ENCODE measurements at regions not wholly inside any gene's neighbourhood (a gene's known extent, or its start where the extent isn't known, plus 50 kb on each side); places are given as distances from the start of the nearest gene placed in this dataset.
"Not testable (repeated sequence)": the region's sequence is repeated elsewhere in the genome, so short reads cannot be mapped to it uniquely, and the experiment has no call there.

DNA sequence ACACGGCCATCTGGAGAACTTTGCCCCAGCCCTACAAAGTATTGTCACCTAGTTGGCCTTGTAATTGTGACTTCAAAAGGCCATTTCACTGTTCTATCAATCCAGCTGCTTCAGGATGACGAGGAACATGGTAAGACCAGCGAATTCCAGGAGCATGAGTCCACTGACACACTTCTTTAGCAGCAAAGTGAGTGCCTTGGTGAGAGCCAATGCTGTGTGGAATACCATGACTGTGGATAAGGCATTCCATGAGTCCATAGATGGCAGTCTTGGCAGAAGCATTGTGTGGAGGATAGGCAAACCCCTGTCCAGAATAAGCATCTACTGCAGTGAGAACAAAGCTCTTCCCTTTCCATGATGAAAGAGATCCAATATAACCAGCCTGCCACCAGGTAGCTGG lies 1009.1 kb upstream of the USP15 start:
- Histone ChIP-seq H3K4me3 (ENCODE audit: low read length) (no peak overlapping the region), H3K27ac (ENCODE audit: low read length) (no peak overlapping the region), H3K36me3 (ENCODE audit: control insufficient read depth, insufficient read depth, low read length) (no peaks in the 10 kb centered on the region), H3K4me1 (ENCODE audit: control insufficient read depth, insufficient read depth, low read length) (no peaks in the 10 kb centered on the region), H3K9me3 (ENCODE audit: control insufficient read depth, low read depth, low read length) (no peaks in the 10 kb centered on the region), H3K27me3 (ENCODE audit: control insufficient read depth, insufficient read depth, low read length) (no peaks in the 10 kb centered on the region)
- no peak for DNase-seq
- WGBS (ENCODE audit: insufficient coverage, low lambda C conversion rate): no CpG with 5 or more reads among the region's 3 CpGs

DNA sequence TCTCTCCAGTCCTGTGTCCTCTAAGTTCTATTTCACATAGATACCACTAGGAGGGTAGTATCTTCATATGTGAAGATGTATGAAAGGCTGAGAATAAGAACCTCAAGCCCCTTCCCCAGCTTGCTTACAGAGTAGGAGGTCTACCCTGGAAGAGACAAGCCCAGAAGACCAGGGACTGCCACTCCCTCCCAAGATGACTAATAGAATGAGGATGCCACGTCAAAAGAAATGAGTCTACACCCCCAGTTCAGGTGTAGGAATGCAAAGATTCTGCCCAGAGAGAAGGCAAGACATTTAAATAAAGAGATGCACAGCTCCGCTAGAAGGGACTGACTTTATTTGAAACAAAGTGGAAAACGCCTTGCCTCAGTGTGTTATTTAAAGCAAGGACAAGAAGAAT lies 1006.0 kb upstream of the USP15 start:
- Histone ChIP-seq H3K4me1 (ENCODE audit: control insufficient read depth, insufficient read depth, low read length) (no peaks in the 10 kb centered on the region), H3K36me3 (ENCODE audit: control insufficient read depth, insufficient read depth, low read length) (no peaks in the 10 kb centered on the region), H3K27ac (ENCODE audit: low read length) (no peak overlapping the region), H3K9me3 (ENCODE audit: control insufficient read depth, low read depth, low read length) (no peaks in the 10 kb centered on the region), H3K27me3 (ENCODE audit: control insufficient read depth, insufficient read depth, low read length) (no peaks in the 10 kb centered on the region), H3K4me3 (ENCODE audit: low read length) (no peak overlapping the region)
- DNase-seq: no peak
- 100% methylated on average over 2 of the region's 3 CpGs for WGBS (ENCODE audit: insufficient coverage, low lambda C conversion rate)

DNA sequence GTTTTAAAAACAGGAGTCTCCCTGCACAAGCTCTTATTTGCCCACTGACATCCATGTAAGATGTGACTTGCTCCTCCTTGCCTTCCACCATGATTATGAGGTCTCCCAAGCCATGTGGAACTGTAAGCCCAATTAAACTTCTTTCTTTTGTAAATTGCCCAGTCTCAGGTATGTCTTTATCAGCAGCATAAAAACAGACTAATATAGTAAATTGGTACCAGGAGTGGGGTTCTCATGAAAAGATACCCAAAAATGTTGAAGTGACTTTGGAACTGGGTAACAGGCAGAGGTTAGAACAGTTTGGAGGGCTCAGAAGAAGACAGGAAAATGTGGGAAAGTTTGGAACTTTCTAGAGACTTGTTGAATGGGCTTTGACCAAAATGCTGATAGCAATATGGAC lies 995.9 kb upstream of the USP15 start:
- H3K4me1 ChIP-seq (ENCODE audit: control insufficient read depth, insufficient read depth, low read length); H3K27ac ChIP-seq (ENCODE audit: low read length); H3K27me3 ChIP-seq (ENCODE audit: control insufficient read depth, insufficient read depth, low read length); H3K36me3 ChIP-seq (ENCODE audit: control insufficient read depth, insufficient read depth, low read length); DNase-seq; H3K9me3 ChIP-seq (ENCODE audit: control insufficient read depth, low read depth, low read length); H3K4me3 ChIP-seq (ENCODE audit: low read length): not testable (repeated sequence)

DNA sequence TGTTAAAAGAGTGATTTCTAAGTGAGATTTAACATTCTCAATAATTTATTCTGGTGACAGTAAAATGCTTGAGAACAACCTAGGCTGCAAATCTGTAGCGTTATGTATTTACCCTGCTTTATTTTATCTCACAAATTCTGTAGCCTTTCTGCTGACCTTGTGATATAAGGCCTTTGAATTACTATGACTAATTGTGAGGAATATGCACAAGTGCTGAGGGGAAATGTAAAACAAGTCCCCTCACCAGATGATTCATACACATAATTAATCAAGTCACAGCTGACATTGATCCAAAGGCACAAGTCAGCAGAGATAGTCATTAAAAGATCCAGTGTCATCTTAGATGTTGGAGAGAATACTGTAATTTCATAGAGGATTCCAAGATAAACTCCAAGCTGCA lies 992.7 kb upstream of the USP15 start:
- Histone ChIP-seq H3K4me1 (ENCODE audit: control insufficient read depth, insufficient read depth, low read length) (no peaks in the 10 kb centered on the region), H3K4me3 (ENCODE audit: low read length) (no peak overlapping the region), H3K27me3 (ENCODE audit: control insufficient read depth, insufficient read depth, low read length) (no peaks in the 10 kb centered on the region), H3K27ac (ENCODE audit: low read length) (no peak overlapping the region), H3K9me3 (ENCODE audit: control insufficient read depth, low read depth, low read length) (no peaks in the 10 kb centered on the region), H3K36me3 (ENCODE audit: control insufficient read depth, insufficient read depth, low read length) (no peaks in the 10 kb centered on the region)
- no CpG with 5 or more reads among the region's 1 CpG for WGBS (ENCODE audit: insufficient coverage, low lambda C conversion rate)
- no peak for DNase-seq

DNA sequence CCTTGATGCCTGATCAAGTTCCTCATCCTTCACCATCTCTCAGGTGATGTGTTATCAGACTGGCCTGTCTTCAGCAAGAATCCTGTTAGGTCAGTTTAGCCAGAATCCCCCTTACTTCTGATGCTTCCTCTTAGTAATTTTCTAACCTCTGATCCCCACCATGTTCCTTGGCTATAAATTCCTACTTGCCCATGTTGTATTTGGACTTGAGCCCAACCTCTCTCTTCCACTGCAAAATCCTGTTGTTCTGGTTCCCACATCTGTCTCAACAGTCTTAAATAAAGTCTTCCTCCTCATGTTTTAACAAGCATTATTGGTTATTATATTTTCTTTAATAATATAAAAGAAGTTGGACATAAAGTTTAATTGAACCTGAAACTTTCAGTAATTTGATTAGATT lies 987.8 kb upstream of the USP15 start:
- H3K36me3 ChIP-seq (ENCODE audit: control insufficient read depth, insufficient read depth, low read length): no peaks in the 10 kb centered on the region
- no peaks in the 10 kb centered on the region for H3K9me3 ChIP-seq (ENCODE audit: control insufficient read depth, low read depth, low read length)

DNA sequence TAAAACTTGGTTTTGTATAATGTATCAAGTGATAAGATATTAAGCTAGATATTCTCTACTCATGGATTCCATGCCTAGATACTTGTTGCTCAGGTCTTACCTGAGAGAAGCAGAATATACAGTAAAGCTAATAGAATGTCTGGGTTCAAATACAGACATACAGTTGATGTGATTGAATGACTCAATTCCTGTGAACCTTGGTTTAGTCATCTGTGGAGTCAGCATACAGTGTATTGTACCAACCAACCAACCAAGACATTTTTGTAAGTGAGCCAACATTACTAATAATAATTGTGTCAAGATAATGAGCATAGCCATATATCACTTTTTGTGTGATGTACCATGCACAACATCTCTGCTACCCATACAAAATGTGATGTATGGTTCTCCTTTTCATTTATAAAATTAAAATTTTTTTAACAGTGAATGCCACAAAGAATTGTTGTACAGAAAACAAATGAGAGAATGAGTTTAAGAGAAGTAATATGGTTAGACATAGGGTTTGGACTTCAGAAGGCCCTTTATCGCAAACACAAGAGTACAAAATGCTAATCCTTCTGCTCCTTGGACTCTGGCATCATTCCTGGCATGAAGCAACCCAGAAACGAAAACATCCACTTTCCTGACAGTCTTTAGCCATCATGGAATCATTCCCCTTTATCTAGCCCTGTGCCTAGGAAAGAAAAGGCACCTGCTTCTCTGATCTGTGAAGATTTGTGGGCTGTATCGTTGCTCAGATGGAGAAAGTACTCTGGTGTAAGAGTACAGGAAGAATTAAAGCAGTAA lies 977.2 kb upstream of the USP15 start:
- 59% methylated on average over 2 of the region's 3 CpGs for WGBS (ENCODE audit: insufficient coverage, low lambda C conversion rate)
- H3K27me3 ChIP-seq (ENCODE audit: control insufficient read depth, insufficient read depth, low read length): no peaks in the 10 kb centered on the region

More for the DNA sequence above, 987.8 kb upstream of the USP15 start:
- Histone ChIP-seq H3K4me3 (ENCODE audit: low read length) (no peak overlapping the region), H3K27me3 (ENCODE audit: control insufficient read depth, insufficient read depth, low read length) (no peaks in the 10 kb centered on the region), H3K27ac (ENCODE audit: low read length) (no peak overlapping the region), H3K4me1 (ENCODE audit: control insufficient read depth, insufficient read depth, low read length) (no peaks in the 10 kb centered on the region)
- no peak for DNase-seq

DNA sequence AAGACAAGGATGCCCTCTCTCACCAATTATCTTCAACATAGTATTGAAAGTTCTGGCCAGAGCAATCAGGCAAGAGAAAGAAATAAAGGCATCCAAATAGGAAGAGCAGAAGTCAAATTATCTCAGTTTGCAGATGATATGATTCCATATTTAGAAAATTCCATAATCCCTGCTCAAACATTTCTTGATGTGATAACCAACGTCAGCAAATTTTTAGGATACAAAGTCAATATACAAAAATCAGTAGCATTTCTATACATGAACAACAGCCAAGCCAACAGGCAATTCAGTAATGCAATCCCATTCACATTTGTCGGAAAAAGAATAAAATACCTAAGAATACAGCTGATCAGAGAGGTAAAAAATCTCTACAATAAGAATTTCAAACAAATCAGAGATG lies 969.7 kb upstream of the USP15 start:
- Histone ChIP-seq H3K9me3 (ENCODE audit: control insufficient read depth, low read depth, low read length) (peaks cover 3% of the 10 kb centered on the region), H3K27ac (ENCODE audit: low read length) (no peak overlapping the region), H3K4me1 (ENCODE audit: control insufficient read depth, insufficient read depth, low read length) (no peaks in the 10 kb centered on the region), H3K4me3 (ENCODE audit: low read length) (no peak overlapping the region), H3K27me3 (ENCODE audit: control insufficient read depth, insufficient read depth, low read length) (no peaks in the 10 kb centered on the region), H3K36me3 (ENCODE audit: control insufficient read depth, insufficient read depth, low read length) (no peaks in the 10 kb centered on the region)
- DNase-seq: no peak
- 44% methylated on average over 1 of the region's 2 CpGs for WGBS (ENCODE audit: insufficient coverage, low lambda C conversion rate)

More for the DNA sequence above, 977.2 kb upstream of the USP15 start:
- H3K36me3 ChIP-seq (ENCODE audit: control insufficient read depth, insufficient read depth, low read length): no peaks in the 10 kb centered on the region
- H3K4me3 ChIP-seq (ENCODE audit: low read length): no peak overlapping the region
- no peak for DNase-seq
- H3K4me1 ChIP-seq (ENCODE audit: control insufficient read depth, insufficient read depth, low read length): no peaks in the 10 kb centered on the region
- H3K9me3 ChIP-seq (ENCODE audit: control insufficient read depth, low read depth, low read length): no peaks in the 10 kb centered on the region
- H3K27ac ChIP-seq (ENCODE audit: low read length): no peak overlapping the region

DNA sequence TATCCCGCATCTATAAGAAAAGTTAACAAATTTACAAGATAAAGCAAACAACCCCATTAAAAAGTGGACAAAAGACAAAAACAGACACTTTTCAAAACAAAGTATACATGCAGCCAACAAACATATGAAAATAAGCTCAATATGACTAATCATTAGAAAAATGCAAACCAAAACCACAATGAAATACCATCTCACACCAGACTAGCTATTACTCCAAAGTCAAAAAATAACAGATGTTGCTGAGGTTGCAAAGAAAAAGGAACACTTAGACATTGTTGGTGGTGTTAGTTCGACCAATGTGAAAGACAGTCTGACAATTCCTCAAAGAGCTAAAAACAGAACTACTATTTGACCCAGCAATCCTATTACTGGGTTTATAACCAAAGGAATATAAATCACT lies 968.6 kb upstream of the USP15 start:
- Histone ChIP-seq H3K9me3 (ENCODE audit: control insufficient read depth, low read depth, low read length) (peaks cover 3% of the 10 kb centered on the region), H3K4me3 (ENCODE audit: low read length) (no peak overlapping the region), H3K27ac (ENCODE audit: low read length) (no peak overlapping the region), H3K27me3 (ENCODE audit: control insufficient read depth, insufficient read depth, low read length) (no peaks in the 10 kb centered on the region), H3K36me3 (ENCODE audit: control insufficient read depth, insufficient read depth, low read length) (no peaks in the 10 kb centered on the region), H3K4me1 (ENCODE audit: control insufficient read depth, insufficient read depth, low read length) (no peaks in the 10 kb centered on the region)
- 90% methylated on average over 2 of the region's 2 CpGs for WGBS (ENCODE audit: insufficient coverage, low lambda C conversion rate)
- no peak for DNase-seq

DNA sequence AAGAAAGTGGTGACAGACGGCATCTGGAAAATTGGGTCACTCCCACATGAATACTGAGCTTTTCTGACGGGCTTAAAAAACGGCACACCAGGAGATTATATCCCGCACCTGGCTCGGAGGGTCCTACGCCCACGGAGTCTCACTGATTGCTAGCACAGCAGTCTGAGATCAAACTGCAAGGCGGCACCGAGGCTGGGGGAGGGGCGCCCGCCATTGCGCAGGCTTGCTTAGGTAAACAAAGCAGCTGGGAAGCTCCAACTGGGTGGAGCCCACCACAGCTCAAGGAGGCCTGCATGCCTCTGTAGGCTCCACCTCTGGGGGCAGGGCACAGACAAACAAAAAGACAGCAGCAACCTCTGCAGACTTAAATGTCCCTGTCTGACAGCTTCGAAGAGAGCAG lies 966.2 kb upstream of the USP15 start:
- not testable (repeated sequence) for DNase-seq; H3K9me3 ChIP-seq (ENCODE audit: control insufficient read depth, low read depth, low read length); H3K27me3 ChIP-seq (ENCODE audit: control insufficient read depth, insufficient read depth, low read length); H3K36me3 ChIP-seq (ENCODE audit: control insufficient read depth, insufficient read depth, low read length); H3K27ac ChIP-seq (ENCODE audit: low read length); H3K4me3 ChIP-seq (ENCODE audit: low read length); H3K4me1 ChIP-seq (ENCODE audit: control insufficient read depth, insufficient read depth, low read length)
- WGBS (ENCODE audit: insufficient coverage, low lambda C conversion rate): no CpG with 5 or more reads among the region's 13 CpGs

DNA sequence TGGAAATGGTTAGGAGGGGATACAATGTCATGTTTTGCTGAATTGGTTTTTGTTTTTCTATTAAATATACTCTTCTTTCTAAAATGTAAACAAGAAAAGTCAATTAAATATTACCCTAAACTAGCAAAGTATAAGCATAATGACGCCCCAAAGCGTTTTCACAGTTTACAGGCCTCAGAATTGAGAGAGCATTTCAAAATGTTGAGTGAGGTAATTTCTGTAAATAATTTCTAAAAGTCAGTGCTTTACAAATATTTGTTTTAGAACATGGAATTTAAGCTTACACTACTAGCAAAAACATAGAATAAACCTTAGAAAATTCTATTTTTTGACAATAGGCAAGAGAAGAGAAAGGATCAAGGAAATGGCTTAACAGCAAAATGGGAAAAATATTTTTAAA lies 958.4 kb upstream of the USP15 start:
- Histone ChIP-seq H3K27ac (ENCODE audit: low read length) (no peak overlapping the region), H3K4me1 (ENCODE audit: control insufficient read depth, insufficient read depth, low read length) (no peaks in the 10 kb centered on the region), H3K36me3 (ENCODE audit: control insufficient read depth, insufficient read depth, low read length) (no peaks in the 10 kb centered on the region), H3K9me3 (ENCODE audit: control insufficient read depth, low read depth, low read length) (no peaks in the 10 kb centered on the region), H3K4me3 (ENCODE audit: low read length) (no peak overlapping the region), H3K27me3 (ENCODE audit: control insufficient read depth, insufficient read depth, low read length) (no peaks in the 10 kb centered on the region)
- no peak for DNase-seq
- WGBS (ENCODE audit: insufficient coverage, low lambda C conversion rate): 63% methylated on average over 2 of the region's 2 CpGs

DNA sequence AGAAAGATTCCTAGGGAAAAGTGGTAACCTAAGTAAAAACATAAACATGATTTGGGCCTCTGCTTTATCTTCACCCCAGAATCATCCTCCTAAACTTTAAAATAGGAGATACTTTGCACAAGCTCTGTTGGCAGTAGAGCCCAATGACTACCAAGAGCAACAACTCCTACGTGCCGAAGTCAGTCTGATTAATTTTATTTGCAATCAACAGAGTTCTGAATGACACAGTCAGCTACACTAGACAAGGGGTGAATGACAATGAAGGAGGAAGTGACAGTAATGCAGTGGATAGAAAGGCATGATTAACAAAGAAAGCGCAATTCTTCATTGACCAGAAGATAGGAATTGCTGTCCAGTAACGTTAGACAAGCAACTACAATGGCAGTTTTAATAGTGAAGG lies 957.9 kb upstream of the USP15 start:
- no peaks in the 10 kb centered on the region for H3K27me3 ChIP-seq (ENCODE audit: control insufficient read depth, insufficient read depth, low read length)
- 93% methylated on average over 2 of the region's 4 CpGs for WGBS (ENCODE audit: insufficient coverage, low lambda C conversion rate)
- H3K36me3 ChIP-seq (ENCODE audit: control insufficient read depth, insufficient read depth, low read length): no peaks in the 10 kb centered on the region
- H3K9me3 ChIP-seq (ENCODE audit: control insufficient read depth, low read depth, low read length): no peaks in the 10 kb centered on the region
- no peak overlapping the region for H3K4me3 ChIP-seq (ENCODE audit: low read length)
- no peak overlapping the region for H3K27ac ChIP-seq (ENCODE audit: low read length)
- H3K4me1 ChIP-seq (ENCODE audit: control insufficient read depth, insufficient read depth, low read length): no peaks in the 10 kb centered on the region
- no peak for DNase-seq
